HG03159 (cell line): ENCODE measurements at regions not wholly inside any gene's neighbourhood (a gene's known extent, or its start where the extent isn't known, plus 50 kb on each side); places are given as distances from the start of the nearest gene placed in this dataset.
A peak's percentile ranks its signal among the peaks of the same experiment; 100 is the strongest.

Experiments
- ATAC-seq: cut with Tn5 transposase; IDR thresholded peaks from one replicate; pipeline ENCODE4 v1.9.1; 2021; ENCODE audit warnings: mild to moderate bottlenecking, moderate library complexity; ENCODE audit not compliant: unreplicated experiment

- no peak for ATAC-seq
These were observed 124.0 kb upstream of the UNC5C start for GRCh38 chr4:95672811-95673210.

- no peak for ATAC-seq
These were observed 111.9 kb upstream of the UNC5C start for GRCh38 chr4:95660719-95661118.

GRCh38 chr4:95651891-95652290 is 103.1 kb upstream of the UNC5C start:
- ATAC-seq = no peak

GRCh38 chr4:95644417-95644816 is 95.6 kb upstream of the UNC5C start:
- no peak for ATAC-seq

- no peak for ATAC-seq
These were observed 94.9 kb upstream of the UNC5C start for GRCh38 chr4:95643627-95644026.

- no peak for ATAC-seq
These were observed 92.8 kb upstream of the UNC5C start for GRCh38 chr4:95641571-95641970.

GRCh38 chr4:95640311-95640710 is 91.5 kb upstream of the UNC5C start:
- no peak for ATAC-seq

- ATAC-seq = no peak
These were observed 90.2 kb upstream of the UNC5C start for GRCh38 chr4:95638920-95639501.

GRCh38 chr4:95637043-95637600 is 88.3 kb upstream of the UNC5C start:
- no peak for ATAC-seq

- ATAC-seq = no peak
These were observed 87.3 kb upstream of the UNC5C start for GRCh38 chr4:95636061-95636460.

GRCh38 chr4:95627709-95628108 is 78.9 kb upstream of the UNC5C start:
- no peak for ATAC-seq

GRCh38 chr4:95627024-95627605 is 78.3 kb upstream of the UNC5C start:
- ATAC-seq = no peak

GRCh38 chr4:95625020-95625419 is 76.2 kb upstream of the UNC5C start:
- ATAC-seq = no peak

- ATAC-seq = no peak
These were observed 71.0 kb upstream of the UNC5C start for GRCh38 chr4:95619525-95620443.

- no peak for ATAC-seq
These were observed 66.0 kb upstream of the UNC5C start for GRCh38 chr4:95614684-95615205.

GRCh38 chr4:95610061-95610569 is 61.3 kb upstream of the UNC5C start:
- ATAC-seq = no peak

- ATAC-seq = no peak
These were observed 58.0 kb upstream of the UNC5C start for GRCh38 chr4:95606739-95607138.

- ATAC-seq = no peak
These were observed 54.6 kb upstream of the UNC5C start for GRCh38 chr4:95603393-95603792.

- no peak for ATAC-seq
These were observed 54.1 kb upstream of the UNC5C start for GRCh38 chr4:95602872-95603271.

- ATAC-seq = no peak
These were observed 52.6 kb upstream of the UNC5C start for GRCh38 chr4:95601356-95601755.

- ATAC-seq = peak; percentile 74
These were observed 51.1 kb upstream of the UNC5C start for GRCh38 chr4:95599777-95600400.
